Inflammatory macrophage treated with lipopolysaccharide for 1 hour (primary cell): ENCODE measurements at regions not wholly inside any gene's neighbourhood (a gene's known extent, or its start where the extent isn't known, plus 50 kb on each side); places are given as distances from the start of the nearest gene placed in this dataset.
"Not testable (repeated sequence)": the region's sequence is repeated elsewhere in the genome, so short reads cannot be mapped to it uniquely, and the experiment has no call there.

Experiments
- DNase-seq, 2 donors: peaks; one replicate each; pipeline ENCODE4 v3.0.0-alpha.2; 2020 to 2022

- no peak for DNase-seq
These were observed 100.2 kb upstream of the CDYL start for GRCh38 chr6:4676016-4676415.

- DNase-seq = no peak
These were observed 101.1 kb upstream of the CDYL start for GRCh38 chr6:4675121-4675520.

- DNase-seq = no peak
These were observed 102.3 kb upstream of the CDYL start for GRCh38 chr6:4673861-4674260.

GRCh38 chr6:4672772-4673171 is 103.4 kb upstream of the CDYL start:
- peak in 1 of 2 donors; percentile 21 for DNase-seq

- no peak for DNase-seq
These were observed 104.6 kb upstream of the CDYL start for GRCh38 chr6:4671587-4672115.

GRCh38 chr6:4670824-4671409 is 105.3 kb upstream of the CDYL start:
- no peak for DNase-seq

GRCh38 chr6:4670290-4670689 is 105.9 kb upstream of the CDYL start:
- no peak for DNase-seq

- DNase-seq = peak; percentile 26 to 56
These were observed 107.7 kb upstream of the CDYL start for GRCh38 chr6:4668271-4669179.

- DNase-seq = no peak
These were observed 108.6 kb upstream of the CDYL start for GRCh38 chr6:4667591-4667990.

- DNase-seq = no peak
These were observed 109.2 kb upstream of the CDYL start for GRCh38 chr6:4666886-4667513.

GRCh38 chr6:4665489-4666417 is 110.5 kb upstream of the CDYL start:
- DNase-seq = no peak

- no peak for DNase-seq
These were observed 111.3 kb upstream of the CDYL start for GRCh38 chr6:4664911-4665310.

- DNase-seq = peak in 1 of 2 donors; percentile 36
These were observed 112.0 kb upstream of the CDYL start for GRCh38 chr6:4664117-4664626.

GRCh38 chr6:4662886-4663285 is 113.3 kb upstream of the CDYL start:
- no peak for DNase-seq

GRCh38 chr6:4661391-4661790 is 114.8 kb upstream of the CDYL start:
- no peak for DNase-seq

GRCh38 chr6:4660377-4661321 is 115.6 kb upstream of the CDYL start:
- DNase-seq = no peak

GRCh38 chr6:4659719-4660118 is 116.5 kb upstream of the CDYL start:
- DNase-seq = not testable (repeated sequence)

GRCh38 chr6:4658486-4658885 is 117.7 kb upstream of the CDYL start:
- DNase-seq = no peak

GRCh38 chr6:4656106-4656505 is 120.1 kb upstream of the CDYL start:
- DNase-seq = no peak

- no peak for DNase-seq
These were observed 120.8 kb upstream of the CDYL start for GRCh38 chr6:4655196-4656025.
